HG03571 (cell line): ENCODE measurements at regions not wholly inside any gene's neighbourhood (a gene's known extent, or its start where the extent isn't known, plus 50 kb on each side); places are given as distances from the start of the nearest gene placed in this dataset.
"Not testable (repeated sequence)": the region's sequence is repeated elsewhere in the genome, so short reads cannot be mapped to it uniquely, and the experiment has no call there.

Source experiments
- ATAC-seq: cut with Tn5 transposase; IDR thresholded peaks from one replicate; pipeline ENCODE4 v1.9.1; 2021; ENCODE audit not compliant: unreplicated experiment

DNA sequence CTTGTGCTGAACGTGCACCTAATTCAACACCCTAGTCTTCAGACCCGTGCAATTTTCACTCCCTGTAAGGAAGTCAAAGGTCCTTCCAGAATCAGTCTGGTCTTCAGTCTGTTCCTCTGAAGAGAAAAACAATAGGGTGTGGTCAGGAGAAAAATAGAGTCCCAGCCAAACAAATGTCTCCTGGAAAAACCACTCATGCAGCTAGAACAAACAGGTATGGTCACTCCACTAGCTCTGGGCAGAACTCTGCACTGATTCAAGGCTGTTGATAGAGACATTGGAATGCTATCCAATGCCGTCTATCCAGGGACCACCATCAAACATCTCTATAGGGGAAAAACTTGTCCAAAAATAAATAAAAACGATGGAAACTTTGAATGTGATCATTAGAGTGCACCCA lies 81.8 kb upstream of the MAP3K1 start:
- ATAC-seq: no peak

DNA sequence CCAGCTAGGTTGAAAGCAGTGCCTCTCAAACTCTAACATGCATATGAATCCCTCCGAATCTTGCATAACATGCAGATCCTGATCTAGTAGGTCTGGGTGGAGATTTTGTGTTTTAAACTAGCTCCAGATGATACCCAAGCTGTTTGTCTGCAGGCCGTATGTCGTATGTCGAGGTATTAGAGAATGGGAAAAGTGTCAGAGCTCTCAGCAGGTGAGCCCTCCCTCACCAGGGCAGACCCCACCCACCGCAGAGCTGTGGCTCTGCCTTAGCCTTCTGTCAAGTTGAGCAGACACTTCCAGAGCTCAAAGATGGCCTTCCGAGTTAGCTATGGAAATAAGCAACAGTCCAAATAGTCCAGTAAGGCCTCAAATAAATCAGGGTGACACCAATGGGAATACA lies 83.2 kb upstream of the MAP3K1 start:
- no peak for ATAC-seq

- not testable (repeated sequence) for ATAC-seq
Observed at GRCh38 chr5:56731473-56731872, 83.9 kb upstream of the MAP3K1 start.

GRCh38 chr5:56729488-56729887 lies 85.9 kb upstream of the MAP3K1 start:
- ATAC-seq: no peak

- no peak for ATAC-seq
Observed at GRCh38 chr5:56725711-56726411, 89.5 kb upstream of the MAP3K1 start.

- not testable (repeated sequence) for ATAC-seq
Observed at GRCh38 chr5:56724857-56725256, 90.5 kb upstream of the MAP3K1 start.

GRCh38 chr5:56722317-56722716 lies 93.0 kb upstream of the MAP3K1 start:
- no peak for ATAC-seq

DNA sequence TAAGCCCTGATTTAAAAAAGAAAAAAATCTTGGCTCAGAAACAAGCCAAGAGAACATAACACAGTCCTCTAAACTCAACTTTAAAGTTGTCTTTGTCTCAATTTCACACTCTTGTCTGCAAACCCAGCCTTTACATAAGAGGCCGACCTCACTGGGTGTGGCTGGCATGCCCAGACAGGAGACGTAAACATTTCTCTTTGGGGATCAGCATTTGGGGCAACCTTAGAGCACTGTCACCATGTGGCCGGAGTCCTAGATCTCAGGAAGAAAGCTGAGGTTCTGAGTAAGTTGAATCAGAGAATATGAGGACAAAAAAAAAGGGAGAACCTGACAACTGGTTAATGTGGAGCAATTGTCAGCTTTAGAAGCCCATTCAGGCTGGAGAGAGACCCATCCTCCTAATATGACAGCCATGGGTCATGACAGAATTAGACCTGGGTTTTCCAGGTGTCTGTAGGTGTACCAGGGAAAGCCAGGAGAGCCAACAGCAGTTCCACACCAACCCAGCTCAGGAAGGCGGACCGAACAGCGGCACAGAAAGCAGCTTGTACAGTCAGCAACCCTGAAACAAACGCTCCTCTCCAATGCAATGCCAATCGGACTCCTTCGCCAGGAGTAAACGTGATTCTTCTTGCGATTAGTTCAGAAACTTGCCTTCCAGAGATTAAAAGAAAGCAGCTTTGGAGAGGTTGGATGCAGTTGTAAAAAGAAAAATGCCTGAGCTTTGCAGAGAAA lies 97.9 kb upstream of the MAP3K1 start:
- no peak for ATAC-seq

DNA sequence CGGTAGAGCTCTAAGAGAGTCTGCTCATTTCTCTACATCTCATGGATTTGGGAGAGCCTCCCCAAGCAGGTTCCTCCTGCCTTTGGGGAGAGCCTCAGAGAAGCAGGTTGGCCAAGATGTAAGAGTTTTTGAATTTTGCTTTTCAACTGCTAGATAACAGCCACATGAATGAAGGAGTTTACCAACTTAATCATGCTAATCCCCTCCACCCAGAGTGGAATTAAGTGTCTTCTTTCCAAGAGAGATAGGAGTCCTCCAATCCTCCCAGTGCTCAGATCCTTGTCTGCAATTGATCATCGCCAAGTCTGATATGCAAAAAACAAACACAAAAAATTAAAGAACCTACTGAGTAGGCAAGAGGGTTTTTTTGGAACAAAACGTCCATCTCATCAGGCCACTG lies 99.4 kb upstream of the MAP3K1 start:
- no peak for ATAC-seq

- ATAC-seq: no peak
Observed at GRCh38 chr5:56712895-56713591, 102.3 kb upstream of the MAP3K1 start.

DNA sequence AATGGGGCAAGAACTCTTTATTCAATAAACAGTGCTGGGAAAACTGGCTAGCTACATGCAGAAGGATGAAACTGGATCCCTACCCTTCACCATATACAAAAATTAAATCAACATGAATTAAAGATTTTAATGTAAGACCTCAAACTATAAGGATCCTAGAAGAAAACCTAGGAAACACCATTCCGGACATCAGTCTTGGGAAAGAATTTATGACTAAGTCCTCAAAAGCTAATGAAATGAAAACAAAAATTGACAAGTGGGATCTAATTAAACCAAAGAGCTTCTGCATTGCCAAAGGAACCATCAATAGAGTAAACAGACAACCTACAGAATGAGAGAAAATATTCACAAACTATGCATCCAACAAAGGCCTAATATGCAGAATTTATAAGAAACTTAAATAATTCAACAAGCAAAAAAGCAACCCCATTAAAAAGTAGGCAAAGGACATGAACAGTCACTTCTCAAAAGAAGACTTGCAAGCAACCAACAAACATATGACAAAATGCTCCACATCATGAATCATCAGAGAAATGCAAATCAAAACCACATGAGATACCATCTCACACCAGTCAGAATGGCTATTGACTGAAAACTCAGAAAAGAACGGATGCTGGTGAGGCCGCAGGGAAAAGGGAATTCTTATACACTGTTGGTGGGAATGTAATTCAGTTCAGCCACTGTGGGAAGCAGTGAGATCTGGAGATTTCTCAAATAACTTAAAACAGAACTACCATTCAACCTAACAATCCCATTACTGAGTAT lies 104.3 kb upstream of the MAP3K1 start:
- ATAC-seq: no peak

DNA sequence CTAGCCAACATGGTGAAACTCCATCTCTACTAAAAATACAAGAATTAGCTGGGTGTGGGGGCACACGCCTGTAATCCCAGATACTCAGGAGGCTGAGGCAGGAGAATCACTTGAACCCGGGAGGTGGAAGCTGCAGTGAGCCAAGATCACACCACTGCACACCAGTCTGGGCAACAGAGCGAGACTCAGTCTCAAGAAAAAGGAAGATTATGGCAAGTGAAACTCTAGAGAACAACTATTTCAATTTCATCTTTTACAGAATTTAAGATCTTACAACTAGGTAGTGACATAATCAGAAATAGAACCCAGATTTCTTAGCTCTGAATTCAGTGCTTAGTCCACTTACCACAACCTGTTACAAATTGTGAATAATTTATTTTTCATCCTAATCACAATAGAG lies 108.8 kb upstream of the MAP3K1 start:
- no peak for ATAC-seq

DNA sequence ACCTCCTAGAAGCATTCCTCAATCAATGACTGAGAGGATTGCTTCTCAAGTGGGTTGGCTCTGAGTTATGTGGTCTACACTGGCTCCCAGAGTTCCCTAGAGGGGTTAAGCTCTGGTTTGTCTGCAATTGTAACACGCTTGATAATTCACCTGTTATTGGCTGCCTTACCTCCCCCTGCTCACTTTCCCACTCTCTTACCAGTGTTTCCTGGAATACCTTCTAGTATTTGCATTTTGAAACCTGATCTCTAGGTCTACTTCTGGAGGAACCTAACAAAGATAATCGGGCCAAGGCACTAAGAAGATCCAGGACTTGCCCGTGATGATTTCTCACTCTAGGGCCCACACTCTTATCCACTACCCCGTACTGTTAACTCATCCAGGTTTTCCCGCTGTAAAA lies 110.1 kb upstream of the MAP3K1 start:
- ATAC-seq: no peak

DNA sequence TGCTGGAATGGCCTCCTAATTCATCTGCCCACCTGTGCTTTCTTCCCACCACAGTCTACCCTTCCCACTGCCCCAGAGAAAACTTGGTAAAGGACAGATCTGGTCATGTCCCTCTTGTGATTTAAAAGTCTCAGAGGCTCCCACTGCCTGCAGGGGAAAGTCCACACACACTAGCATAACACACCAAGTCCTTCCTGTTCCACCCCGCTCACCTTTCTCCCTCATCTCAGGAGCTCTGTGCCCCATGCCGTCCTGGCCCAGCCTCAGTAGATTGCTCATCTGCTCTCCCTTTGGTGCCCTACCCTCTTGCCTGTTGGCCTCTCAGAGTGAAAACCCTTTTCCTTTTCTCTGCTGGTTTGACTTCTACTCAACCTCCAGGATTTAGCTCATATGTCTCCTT lies 111.4 kb upstream of the MAP3K1 start:
- ATAC-seq: no peak

GRCh38 chr5:56700711-56701110 lies 114.6 kb upstream of the MAP3K1 start:
- no peak for ATAC-seq

DNA sequence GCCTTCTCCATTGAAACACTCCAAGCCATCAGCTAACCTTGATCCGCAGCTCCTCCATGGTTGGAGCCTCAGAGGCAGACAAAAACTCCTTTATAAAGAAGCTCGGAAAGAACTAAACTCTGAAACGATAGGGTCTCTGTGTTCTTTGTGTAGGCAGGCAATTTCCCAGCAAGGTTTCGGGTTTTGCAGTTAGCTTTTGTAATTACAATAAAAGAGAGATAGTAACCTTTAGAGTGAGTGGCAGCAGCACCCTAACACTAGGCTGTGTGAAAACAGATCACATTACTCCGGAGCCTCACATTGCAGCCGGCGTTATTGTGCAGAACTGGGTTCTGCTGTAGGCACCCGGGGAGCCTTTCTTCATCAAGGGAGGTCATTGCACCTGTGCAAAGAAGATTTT lies 115.8 kb upstream of the MAP3K1 start:
- no peak for ATAC-seq

GRCh38 chr5:56698463-56699381 lies 116.6 kb upstream of the MAP3K1 start:
- ATAC-seq: no peak

DNA sequence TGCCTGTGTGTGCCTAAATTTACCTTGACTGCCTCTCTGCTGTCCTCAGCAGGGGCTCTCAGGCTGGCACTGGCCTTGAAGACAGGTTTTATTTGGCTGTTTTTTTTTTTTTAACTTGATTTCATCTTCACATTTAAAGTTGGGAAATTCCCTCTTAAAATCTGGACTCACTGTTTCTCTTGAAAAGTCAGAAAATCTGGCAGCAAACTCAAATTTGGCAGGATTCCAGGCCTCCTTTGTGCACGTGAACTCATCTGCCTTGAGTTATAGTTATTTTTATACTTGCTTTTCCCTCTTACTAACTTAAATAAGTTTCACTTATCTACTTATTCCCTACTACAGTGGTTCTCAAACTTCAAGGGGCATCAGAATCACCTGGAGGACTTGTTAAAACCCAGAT lies 118.4 kb upstream of the MAP3K1 start:
- no peak for ATAC-seq

DNA sequence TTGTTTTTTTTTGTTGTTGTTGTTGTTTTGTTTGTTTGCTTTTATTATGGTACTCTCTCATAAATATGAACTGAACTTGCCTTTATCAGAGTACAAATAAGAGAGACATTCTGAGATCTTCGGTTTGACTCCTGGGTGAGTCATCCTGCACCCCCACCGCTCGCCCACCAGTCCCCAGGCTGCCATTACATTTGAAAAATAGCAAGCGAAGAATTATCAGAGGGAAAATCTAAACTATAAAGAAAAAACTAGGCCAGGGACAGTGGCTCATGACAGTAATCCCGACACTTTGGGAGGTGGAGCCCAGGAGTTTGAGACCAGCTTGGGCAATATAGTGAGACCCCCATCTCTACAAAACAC lies 122.1 kb upstream of the MAP3K1 start:
- no peak for ATAC-seq
